ENCODE measurements at regions not wholly inside any gene's neighbourhood (a gene's known extent, or its start where the extent isn't known, plus 50 kb on each side); places are given as distances from the start of the nearest gene placed in this dataset.

DNA sequence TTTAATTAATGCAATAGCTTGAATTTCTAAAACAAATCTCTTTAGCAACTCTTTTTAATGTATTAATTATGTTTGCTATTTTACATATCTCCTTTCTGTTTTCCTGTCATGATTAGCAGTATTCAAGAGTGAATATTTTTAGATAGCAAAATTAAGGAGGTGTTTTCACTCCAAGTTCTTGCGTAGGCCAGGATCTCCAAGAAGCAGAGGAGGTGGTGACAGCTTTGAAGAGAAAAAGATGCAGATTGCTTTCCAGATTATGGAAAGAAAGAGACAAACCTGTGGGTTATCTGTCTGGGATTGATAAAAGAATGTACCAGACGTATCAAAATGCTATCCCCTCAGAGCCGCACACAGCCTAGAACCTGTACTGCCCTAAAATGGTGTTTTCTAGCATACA, 163.5 kb upstream of the FAM98A start:
- TF ChIP-seq, protein P1, sequence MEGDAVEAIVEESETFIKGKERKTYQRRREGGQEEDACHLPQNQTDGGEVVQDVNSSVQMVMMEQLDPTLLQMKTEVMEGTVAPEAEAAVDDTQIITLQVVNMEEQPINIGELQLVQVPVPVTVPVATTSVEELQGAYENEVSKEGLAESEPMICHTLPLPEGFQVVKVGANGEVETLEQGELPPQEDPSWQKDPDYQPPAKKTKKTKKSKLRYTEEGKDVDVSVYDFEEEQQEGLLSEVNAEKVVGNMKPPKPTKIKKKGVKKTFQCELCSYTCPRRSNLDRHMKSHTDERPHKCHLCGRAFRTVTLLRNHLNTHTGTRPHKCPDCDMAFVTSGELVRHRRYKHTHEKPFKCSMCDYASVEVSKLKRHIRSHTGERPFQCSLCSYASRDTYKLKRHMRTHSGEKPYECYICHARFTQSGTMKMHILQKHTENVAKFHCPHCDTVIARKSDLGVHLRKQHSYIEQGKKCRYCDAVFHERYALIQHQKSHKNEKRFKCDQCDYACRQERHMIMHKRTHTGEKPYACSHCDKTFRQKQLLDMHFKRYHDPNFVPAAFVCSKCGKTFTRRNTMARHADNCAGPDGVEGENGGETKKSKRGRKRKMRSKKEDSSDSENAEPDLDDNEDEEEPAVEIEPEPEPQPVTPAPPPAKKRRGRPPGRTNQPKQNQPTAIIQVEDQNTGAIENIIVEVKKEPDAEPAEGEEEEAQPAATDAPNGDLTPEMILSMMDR (IDR thresholded peaks at IDR 0.05; ENCODE audit: insufficient read depth, low read depth, low read length) = no peak
- no peak for TF ChIP-seq EZH2 (IDR thresholded peaks at IDR 0.05; ENCODE audit: insufficient read depth, low read length)
